ENCODE measurements at regions not wholly inside any gene's neighbourhood (a gene's known extent, or its start where the extent isn't known, plus 50 kb on each side); places are given as distances from the start of the nearest gene placed in this dataset.

GRCh38 chr1:239700667-239701066 is 314.3 kb downstream of the CHRM3 start:
- no peaks in the 10 kb centered on the region for H3K36me3 ChIP-seq
- H3K9me3 ChIP-seq, result no peaks in the 10 kb centered on the region
- no peak overlapping the region for H3K4me3 ChIP-seq
- H3K27me3 ChIP-seq, result no peaks in the 10 kb centered on the region
- TF ChIP-seq POLR2A (IDR thresholded peaks at IDR 0.05) (no peak), CTCF (IDR thresholded peaks at IDR 0.05) (no peak)
- H3K27ac ChIP-seq, result no peak overlapping the region
- no peak for DNase-seq
- H3K4me1 ChIP-seq, result peaks cover 0 to 6% (median 0%) of the 10 kb centered on the region in 4 donors

- Histone ChIP-seq H3K36me3 (no peaks in the 10 kb centered on the region), H3K27ac (no peak overlapping the region), H3K4me1 (no peaks in the 10 kb centered on the region), H3K4me3 (no peak overlapping the region), H3K9me3 (no peaks in the 10 kb centered on the region), H3K27me3 (no peaks in the 10 kb centered on the region)
- no peak for DNase-seq
- no peak for TF ChIP-seq POLR2A (IDR thresholded peaks at IDR 0.05)
- no peak for TF ChIP-seq CTCF (IDR thresholded peaks at IDR 0.05)
These were observed 316.7 kb downstream of the CHRM3 start for GRCh38 chr1:239703075-239703474.

- no peaks in the 10 kb centered on the region for H3K27me3 ChIP-seq
- no peak overlapping the region for H3K4me3 ChIP-seq
- H3K4me1 ChIP-seq, result no peaks in the 10 kb centered on the region
- H3K9me3 ChIP-seq, result no peaks in the 10 kb centered on the region
- no peaks in the 10 kb centered on the region for H3K36me3 ChIP-seq
- no peak for DNase-seq
- no peak overlapping the region for H3K27ac ChIP-seq
- TF ChIP-seq CTCF (IDR thresholded peaks at IDR 0.05), result no peak
- no peak for TF ChIP-seq POLR2A (IDR thresholded peaks at IDR 0.05)
These were observed 320.0 kb downstream of the CHRM3 start for GRCh38 chr1:239706245-239706892.

- Histone ChIP-seq H3K4me3 (no peak overlapping the region), H3K4me1 (no peaks in the 10 kb centered on the region), H3K27ac (no peak overlapping the region), H3K36me3 (no peaks in the 10 kb centered on the region), H3K9me3 (no peaks in the 10 kb centered on the region), H3K27me3 (no peaks in the 10 kb centered on the region)
- TF ChIP-seq CTCF (IDR thresholded peaks at IDR 0.05) (no peak), POLR2A (IDR thresholded peaks at IDR 0.05) (no peak)
- no peak for DNase-seq
These were observed 321.2 kb downstream of the CHRM3 start for GRCh38 chr1:239707615-239708014.

GRCh38 chr1:239708622-239709021 is 322.3 kb downstream of the CHRM3 start:
- Histone ChIP-seq H3K4me1 (no peaks in the 10 kb centered on the region), H3K9me3 (no peaks in the 10 kb centered on the region), H3K36me3 (no peaks in the 10 kb centered on the region), H3K27ac (no peak overlapping the region), H3K27me3 (no peaks in the 10 kb centered on the region), H3K4me3 (no peak overlapping the region)
- no peak for DNase-seq
- TF ChIP-seq CTCF (IDR thresholded peaks at IDR 0.05) (no peak), POLR2A (IDR thresholded peaks at IDR 0.05) (no peak)

- DNase-seq, result no peak
- TF ChIP-seq CTCF (IDR thresholded peaks at IDR 0.05) (no peak), POLR2A (IDR thresholded peaks at IDR 0.05) (no peak)
- no peaks in the 10 kb centered on the region for H3K4me1 ChIP-seq
- no peaks in the 10 kb centered on the region for H3K9me3 ChIP-seq
- H3K27ac ChIP-seq, result no peak overlapping the region
- no peak overlapping the region for H3K4me3 ChIP-seq
- H3K36me3 ChIP-seq, result no peaks in the 10 kb centered on the region
- H3K27me3 ChIP-seq, result no peaks in the 10 kb centered on the region
These were observed 325.4 kb downstream of the CHRM3 start for GRCh38 chr1:239711768-239712167.
